ENCODE measurements at regions not wholly inside any gene's neighbourhood (a gene's known extent, or its start where the extent isn't known, plus 50 kb on each side); places are given as distances from the start of the nearest gene placed in this dataset.

DNA sequence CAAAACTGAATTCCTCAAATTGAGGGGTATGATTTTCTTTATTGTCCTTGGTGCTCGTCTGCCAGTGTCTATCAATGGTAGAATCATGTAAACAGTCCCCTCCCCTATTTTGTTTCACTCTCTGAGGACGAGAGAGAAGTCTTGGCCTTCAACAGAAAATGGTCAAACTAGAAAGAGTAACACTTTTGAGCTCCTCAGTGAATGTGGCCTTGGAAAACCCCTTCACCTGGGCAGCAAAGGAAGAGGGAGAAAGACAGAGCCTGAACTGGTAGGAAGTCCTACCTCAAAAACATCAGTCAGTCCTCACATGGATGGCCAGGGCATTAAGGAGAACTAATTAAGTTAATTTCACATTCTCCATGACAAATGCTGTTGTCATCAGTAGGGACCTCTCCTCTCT is 86.1 kb upstream of the TOP3B start:
- no peak for ATAC-seq
- Histone ChIP-seq H3K4me3 (no peak overlapping the region), H3K36me3 (no peaks in the 10 kb centered on the region), H3K27me3 (ENCODE audit: low read depth) (peaks cover 2% of the 10 kb centered on the region), H3K27ac (no peak overlapping the region), H3K9me3 (no peaks in the 10 kb centered on the region), H3K4me1 (no peaks in the 10 kb centered on the region)
- TF ChIP-seq, protein P1, sequence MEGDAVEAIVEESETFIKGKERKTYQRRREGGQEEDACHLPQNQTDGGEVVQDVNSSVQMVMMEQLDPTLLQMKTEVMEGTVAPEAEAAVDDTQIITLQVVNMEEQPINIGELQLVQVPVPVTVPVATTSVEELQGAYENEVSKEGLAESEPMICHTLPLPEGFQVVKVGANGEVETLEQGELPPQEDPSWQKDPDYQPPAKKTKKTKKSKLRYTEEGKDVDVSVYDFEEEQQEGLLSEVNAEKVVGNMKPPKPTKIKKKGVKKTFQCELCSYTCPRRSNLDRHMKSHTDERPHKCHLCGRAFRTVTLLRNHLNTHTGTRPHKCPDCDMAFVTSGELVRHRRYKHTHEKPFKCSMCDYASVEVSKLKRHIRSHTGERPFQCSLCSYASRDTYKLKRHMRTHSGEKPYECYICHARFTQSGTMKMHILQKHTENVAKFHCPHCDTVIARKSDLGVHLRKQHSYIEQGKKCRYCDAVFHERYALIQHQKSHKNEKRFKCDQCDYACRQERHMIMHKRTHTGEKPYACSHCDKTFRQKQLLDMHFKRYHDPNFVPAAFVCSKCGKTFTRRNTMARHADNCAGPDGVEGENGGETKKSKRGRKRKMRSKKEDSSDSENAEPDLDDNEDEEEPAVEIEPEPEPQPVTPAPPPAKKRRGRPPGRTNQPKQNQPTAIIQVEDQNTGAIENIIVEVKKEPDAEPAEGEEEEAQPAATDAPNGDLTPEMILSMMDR (IDR thresholded peaks at IDR 0.05) = no peak
- intact Hi-C loops (cut with DNase I) = no loop called here
- DNase-seq = no peak

DNA sequence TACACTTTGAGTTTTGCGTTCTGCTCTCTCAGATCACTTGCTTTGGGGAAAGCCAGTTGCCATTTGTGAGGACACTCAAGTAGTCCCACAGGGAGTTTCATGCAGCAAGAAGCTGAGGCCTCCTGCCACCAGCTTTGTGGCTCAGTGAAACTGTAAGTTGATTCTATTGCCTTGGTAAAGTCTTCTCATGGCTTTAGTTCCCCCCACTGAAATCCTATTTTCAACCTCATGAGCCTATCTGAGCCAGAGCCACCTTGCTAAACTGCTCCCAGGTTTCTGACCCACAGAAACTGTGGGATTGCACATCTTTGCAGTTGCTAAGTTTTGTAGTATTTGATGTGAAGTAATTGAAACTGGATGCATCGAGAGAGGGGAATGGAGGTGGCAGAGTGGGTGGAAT is 85.4 kb upstream of the TOP3B start:
- intact Hi-C loops (cut with DNase I) = no loop called here
- H3K36me3 ChIP-seq = no peaks in the 10 kb centered on the region
- TF ChIP-seq, protein P1 (IDR thresholded peaks at IDR 0.05) = no peak

DNA sequence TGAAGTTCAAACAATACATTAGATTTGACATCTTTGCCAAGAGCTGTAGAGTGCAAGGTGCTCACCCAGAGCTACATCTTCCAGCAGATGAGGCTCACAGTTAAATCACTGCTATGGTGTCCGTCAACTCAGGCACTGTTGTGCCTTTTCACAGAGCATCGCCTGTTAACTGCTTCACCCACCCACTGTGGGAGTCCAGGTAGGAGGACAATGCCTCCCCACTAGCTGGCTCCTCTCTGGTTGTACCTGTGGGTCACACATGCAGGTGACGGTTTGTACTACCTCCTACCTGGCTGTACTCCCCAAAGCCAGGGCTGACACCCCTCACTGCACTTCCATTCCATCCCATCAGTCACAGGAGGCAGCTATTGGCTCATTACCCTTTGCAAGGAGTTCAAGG is 84.6 kb upstream of the TOP3B start:
- intact Hi-C loops (cut with DNase I) = no loop called here

More for the DNA sequence above, 85.4 kb upstream of the TOP3B start:
- no peaks in the 10 kb centered on the region for H3K9me3 ChIP-seq
- no peak overlapping the region for H3K4me3 ChIP-seq
- ATAC-seq (no peak), DNase-seq (no peak)
- no peaks in the 10 kb centered on the region for H3K4me1 ChIP-seq
- no peak overlapping the region for H3K27ac ChIP-seq
- H3K27me3 ChIP-seq (ENCODE audit: low read depth) = no peaks in the 10 kb centered on the region

DNA sequence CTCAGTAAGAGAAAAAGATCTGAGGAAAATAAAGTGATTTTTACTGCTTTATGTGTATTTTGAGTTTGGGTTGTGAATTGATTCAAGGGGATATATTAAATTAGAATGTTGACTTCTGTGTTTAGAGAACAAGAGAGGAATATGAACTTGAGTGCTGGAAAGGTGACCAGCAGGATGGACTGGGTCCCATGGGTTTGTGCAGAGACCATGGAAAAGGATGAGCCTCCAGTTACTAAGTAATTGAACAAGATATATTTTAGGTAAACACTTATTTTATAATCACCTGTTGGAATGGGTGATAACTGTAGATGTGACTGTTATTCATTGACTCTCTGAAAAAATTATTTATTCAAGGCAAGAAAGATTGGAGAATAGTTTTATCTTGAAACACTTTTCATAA is 82.0 kb upstream of the TOP3B start:
- DNase-seq (no peak), ATAC-seq (no peak)
- H3K4me3 ChIP-seq = no peak overlapping the region
- H3K27ac ChIP-seq = no peak overlapping the region
- TF ChIP-seq, protein P1 (IDR thresholded peaks at IDR 0.05) = no peak
- no peaks in the 10 kb centered on the region for H3K36me3 ChIP-seq
- H3K4me1 ChIP-seq = peaks cover 20% of the 10 kb centered on the region
- intact Hi-C loops (cut with DNase I) = no loop called here
- no peaks in the 10 kb centered on the region for H3K9me3 ChIP-seq
- no peaks in the 10 kb centered on the region for H3K27me3 ChIP-seq (ENCODE audit: low read depth)

More for the DNA sequence above, 84.6 kb upstream of the TOP3B start:
- Histone ChIP-seq H3K9me3 (no peaks in the 10 kb centered on the region), H3K36me3 (no peaks in the 10 kb centered on the region), H3K4me3 (no peak overlapping the region), H3K27me3 (ENCODE audit: low read depth) (no peaks in the 10 kb centered on the region), H3K27ac (no peak overlapping the region), H3K4me1 (peaks cover 4% of the 10 kb centered on the region)
- TF ChIP-seq, protein P1 (IDR thresholded peaks at IDR 0.05) = no peak
- DNase-seq (no peak), ATAC-seq (no peak)

DNA sequence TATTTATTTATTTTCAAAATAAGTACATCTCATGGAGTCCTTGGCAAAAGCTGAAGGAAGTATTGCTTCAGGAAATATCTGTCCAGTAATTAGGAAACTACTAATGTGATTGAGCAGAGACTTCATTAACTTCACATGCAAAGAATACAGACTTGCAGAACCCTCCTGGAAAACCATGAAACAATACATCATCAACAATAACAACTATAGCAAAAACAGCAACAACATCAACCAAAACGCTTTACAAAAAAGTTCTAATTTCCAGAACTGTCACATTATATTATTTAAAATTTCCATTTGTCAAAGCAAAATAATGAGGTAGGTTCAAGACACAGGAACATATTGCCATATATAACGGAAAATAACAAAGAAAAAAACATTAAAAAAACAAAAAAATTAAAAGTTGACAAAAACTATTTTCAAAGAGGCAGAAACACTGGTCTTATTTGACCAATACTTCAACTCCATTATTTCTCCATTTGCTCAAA is 79.8 kb upstream of the TOP3B start:
- Histone ChIP-seq H3K9me3 (no peaks in the 10 kb centered on the region), H3K27me3 (ENCODE audit: low read depth) (peaks cover 13% of the 10 kb centered on the region), H3K4me1 (peaks cover 20% of the 10 kb centered on the region), H3K27ac (peak overlapping the region; percentile 16), H3K36me3 (no peaks in the 10 kb centered on the region), H3K4me3 (no peak overlapping the region)
- no peak for DNase-seq
- TF ChIP-seq, protein P1 (IDR thresholded peaks at IDR 0.05) = no peak
- no peak for ATAC-seq
- intact Hi-C loops (cut with DNase I) = no loop called here
